GM19372 (cell line): ENCODE measurements at regions not wholly inside any gene's neighbourhood (a gene's known extent, or its start where the extent isn't known, plus 50 kb on each side); places are given as distances from the start of the nearest gene placed in this dataset.
"Not testable (repeated sequence)": the region's sequence is repeated elsewhere in the genome, so short reads cannot be mapped to it uniquely, and the experiment has no call there.

ENCODE experiments used
- ATAC-seq: cut with Tn5 transposase; IDR thresholded peaks from one replicate; pipeline ENCODE4 v1.9.1; 2021; ENCODE audit warnings: mild to moderate bottlenecking, low read depth, moderate library complexity; ENCODE audit not compliant: unreplicated experiment

DNA sequence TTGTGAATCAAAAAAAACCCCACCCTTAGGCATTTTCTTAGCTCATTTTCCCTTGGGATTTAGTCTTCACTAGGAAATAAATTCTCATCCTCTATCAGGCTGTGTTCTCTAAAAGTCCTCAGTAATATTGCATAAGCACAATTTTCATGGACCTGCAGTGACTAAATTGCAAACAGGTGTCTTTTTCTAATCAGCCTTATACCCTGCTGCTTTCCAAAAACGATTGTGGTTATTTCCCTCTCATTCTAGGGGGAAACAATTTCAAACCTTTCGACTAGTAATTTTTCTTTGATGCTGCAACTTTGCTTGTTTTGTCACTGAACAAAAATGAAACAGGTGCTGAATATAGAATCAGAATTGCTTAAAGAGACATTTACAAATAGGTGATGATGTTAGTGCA, 549.9 kb downstream of the PDHA2 start:
- ATAC-seq: no peak

DNA sequence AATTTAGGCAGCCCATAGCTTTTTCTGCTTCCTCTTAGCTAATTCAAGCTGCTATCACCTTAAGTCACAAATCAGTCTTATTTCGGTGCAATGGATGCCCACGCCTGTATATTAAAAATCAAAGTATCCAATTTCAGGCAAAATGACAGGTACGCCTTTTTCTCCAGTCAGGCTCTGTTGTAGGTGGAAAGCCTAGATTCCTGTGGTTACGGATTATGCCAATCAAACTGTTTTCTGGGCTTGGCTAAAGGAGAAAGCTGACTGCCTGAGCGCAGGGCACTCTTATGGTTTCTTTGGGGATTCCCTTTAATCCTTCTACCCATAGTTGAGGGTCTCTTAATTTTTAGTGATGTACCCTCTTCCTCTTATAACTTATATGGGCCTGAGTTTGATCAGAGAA, 550.5 kb downstream of the PDHA2 start:
- no peak for ATAC-seq

DNA sequence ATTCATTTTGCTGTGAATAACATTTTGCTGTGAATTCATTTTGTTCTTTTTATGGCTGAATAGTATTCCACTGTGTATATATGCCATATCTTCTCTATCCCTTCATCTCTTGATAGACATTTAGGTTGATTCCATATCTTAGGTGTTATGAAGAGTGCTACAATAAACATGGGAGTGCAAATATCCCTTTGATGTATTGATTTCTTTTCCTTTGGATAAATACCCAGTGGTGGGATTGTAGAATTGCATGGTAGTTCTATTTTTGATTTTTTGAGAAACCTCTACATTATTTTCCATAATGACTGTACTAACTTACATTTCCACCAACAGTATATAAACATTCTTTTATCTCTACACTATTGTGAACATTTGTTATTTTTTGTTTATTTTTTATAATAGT, 555.9 kb downstream of the PDHA2 start:
- ATAC-seq: no peak

DNA sequence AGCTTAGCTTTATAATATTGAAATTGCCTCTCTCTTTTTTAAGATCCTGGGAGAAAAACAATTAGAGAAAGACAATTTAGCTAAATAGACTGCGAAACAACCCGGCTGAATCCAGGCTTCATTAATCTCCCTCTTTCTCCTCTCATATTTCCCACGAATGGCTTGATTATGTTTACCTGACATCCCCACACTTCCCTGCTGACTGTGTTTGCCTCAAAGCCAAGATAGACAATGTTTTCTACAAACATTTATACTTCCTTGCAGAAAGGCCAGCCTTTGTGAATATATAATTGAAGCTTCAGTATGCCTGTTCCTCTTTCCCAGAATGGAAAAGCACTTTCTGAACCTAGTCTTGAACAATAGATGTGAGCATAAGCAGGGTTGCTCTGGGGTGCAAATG, 566.8 kb downstream of the PDHA2 start:
- ATAC-seq: no peak

DNA sequence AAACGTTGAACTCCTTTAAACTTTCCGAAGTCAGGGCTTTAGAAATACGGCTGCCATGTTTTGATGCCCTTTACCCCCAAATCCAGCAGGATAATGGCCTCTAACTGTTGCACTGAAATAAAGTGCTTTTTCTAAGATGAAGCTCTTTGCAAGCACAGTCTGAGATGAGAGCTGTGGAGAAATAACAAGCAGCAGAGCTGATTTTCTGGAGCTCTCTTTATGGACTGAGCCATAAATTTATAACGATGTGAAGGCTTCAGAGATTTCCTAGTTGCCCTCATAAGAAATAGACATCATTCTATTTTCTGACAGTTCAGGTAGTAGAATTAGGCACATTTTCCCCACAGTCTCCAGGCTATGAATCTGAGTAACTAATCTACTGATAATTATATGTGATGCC, 567.3 kb downstream of the PDHA2 start:
- ATAC-seq: no peak

DNA sequence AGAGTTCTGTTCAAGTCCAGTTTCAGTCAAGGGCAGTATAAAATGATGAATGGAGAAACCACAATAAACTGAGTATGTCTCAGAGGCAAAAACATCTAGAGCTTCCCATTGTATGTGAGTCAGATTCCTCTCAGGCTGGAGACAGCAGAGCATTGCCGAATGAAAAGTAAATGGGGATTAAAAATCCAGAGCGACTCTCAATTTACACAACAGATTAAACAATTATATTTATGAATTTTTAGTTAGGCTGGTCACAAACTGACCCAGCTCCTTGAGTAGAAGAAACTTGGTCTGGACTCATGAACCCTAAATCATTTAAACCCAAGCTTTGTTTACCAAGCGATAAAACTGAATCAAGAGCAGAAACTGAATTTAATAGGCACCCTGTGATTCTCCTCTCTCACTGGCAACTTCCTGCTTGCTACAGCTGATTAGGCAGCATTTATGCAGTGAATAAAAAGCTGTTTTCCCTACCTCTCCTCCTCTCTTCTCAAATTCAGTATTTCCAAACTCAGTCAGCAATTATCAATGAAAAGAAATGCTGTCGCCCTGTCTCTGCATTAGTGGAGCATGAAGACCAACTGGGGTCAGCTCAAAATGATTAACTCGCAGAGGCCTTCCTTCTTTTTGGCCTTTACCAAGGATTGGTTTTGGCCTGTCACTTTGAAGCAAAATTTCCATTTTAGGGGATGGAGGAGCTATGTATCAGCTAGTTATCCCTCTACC, 568.0 kb downstream of the PDHA2 start:
- ATAC-seq: no peak

DNA sequence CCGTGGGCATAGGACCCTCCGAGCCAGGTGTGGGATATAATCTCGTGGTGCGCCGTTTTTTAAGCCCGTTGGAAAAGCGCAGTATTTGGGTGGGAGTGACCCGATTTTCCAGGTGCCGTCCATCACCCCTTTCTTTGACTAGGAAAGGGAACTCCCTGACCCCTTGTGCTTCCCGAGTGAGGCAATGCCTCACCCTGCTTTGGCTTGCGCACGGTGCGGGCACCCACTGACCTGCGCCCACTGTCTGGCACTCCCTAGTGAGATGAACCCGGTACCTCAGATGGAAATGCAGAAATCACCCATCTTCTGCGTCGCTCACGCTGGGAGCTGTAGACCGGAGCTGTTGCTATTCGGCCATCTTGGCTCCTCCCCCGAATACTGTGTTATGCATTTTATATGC, 575.0 kb downstream of the PDHA2 start:
- ATAC-seq: not testable (repeated sequence)

DNA sequence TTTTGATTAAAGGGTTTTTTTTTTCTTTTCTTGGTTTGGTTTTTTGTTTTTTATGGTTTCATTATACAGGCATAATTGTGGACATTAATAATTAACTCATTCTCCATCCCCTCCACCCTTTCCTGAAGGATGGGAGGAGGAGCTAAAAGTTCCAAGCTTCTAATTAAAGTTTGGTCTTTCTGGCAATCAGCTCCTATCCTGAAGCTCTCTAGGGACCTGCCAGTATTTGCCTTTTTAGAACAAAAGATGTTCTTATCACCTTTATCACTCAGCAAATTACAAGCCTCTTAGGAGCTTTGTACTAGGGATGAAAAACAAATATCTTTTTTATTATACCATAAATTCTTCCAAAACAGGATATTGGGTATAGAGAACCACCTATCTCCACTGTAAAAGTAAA, 589.8 kb downstream of the PDHA2 start:
- ATAC-seq: no peak

DNA sequence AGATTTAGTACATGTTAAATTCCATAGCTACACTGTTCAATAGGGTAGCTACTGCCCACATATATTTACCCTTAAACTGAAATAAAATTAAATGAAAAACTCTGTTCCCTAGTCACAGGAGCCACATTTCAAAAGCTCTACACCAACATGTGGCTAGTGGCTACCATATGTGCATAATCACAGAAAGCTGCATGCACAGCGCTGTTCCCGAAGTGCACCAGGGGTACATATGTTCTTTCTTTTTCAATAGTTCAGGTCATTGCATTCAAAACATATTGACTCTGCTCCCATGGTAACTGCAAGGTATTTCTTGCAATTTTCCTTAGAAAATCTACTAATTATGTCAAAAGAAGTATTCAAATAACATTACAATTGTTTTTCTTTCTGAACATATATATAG, 591.2 kb downstream of the PDHA2 start:
- no peak for ATAC-seq

DNA sequence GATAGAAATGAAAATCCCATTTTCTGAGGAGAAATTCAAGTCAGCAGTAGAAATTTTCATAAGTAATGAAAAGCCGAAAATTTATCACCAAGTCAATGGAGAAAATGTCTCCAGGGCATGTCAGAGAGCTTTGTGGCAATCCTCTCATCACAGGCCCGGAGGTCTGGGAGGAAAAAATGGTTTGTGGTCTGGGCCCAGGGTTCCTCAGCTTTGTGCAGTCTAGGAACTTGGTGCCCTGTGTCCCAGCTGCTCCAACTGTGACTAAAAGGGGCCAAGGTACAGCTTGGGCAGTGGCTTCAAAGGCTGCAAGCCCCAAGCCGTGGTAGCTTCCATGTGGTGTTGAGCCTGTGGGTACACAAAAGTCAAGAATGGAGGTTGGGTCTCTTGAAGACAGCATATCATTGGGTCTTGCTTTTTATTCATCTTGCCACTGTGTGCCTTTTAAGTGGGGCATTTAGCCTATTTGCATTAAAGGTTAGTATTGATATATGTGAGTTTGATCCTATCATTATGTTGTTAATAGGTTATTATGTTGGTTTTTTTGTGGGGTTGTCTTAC, 608.5 kb downstream of the PDHA2 start:
- ATAC-seq: no peak

DNA sequence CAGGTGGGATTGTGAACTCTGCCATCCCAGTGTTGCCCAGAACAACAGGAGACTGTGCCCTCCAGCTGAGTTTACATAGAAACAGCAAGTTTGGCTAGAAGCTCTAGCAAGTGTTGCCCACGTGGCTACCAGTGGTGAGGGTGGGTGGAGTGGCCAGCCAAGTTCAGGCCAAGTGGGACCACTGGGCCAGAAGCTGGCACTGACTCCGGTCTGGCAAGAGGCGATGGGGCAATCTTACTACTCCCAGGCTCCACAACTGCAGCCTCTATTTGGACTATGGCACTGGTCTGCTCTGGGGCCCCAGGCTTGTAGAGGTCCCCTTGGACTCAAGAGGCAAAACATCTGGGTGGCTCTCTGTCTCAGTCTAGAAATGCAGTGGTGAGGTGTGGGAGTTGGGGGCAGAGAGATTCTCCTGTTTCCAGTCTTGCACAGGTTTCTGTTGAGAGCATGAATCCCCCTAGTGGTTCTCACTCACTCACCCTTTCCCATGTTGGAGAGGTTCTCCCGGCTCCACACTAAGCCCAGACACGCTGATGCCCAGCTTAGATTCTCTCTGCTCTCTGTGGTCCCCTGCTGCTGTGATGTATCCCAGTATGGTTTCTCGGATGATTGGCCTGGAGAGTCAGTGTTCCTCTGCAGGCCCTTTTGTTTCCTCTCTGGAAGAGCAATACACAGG, 615.3 kb downstream of the PDHA2 start:
- no peak for ATAC-seq

DNA sequence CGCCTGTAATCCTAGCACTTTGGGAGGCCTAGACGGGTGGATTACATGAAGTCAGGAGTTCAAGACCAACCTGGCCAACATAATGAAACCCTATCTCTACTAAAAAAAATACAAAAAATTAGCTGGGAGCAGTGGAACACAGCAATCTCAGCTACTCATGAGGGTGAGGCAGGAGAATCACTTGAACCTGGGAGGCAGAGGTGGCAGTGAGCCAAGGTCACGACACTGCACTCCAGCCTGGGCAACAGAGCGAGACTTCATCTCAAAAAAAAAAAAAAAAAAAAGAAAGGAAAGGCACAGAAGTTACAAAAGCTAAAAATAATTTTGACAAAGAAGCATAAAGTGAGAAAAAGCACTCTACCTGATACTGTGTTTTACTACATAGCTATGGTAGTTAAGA, 618.1 kb downstream of the PDHA2 start:
- ATAC-seq: not testable (repeated sequence)

DNA sequence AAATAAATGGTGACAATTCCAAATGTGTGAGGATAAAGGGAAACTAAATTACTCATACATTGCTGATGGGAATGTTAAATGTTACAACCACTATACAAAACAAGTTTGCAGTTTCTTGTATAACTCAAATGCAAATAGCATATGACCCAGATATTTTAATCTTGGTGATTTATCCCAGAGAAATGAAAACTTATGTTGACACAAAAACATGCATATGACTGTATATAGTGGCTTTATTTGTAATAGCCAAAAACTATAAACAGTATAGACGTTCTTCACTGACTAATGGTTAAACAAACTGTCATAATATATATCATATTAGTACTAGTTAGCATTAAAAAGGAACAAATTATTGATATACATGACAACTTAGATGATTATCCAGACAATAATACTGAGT, 619.2 kb downstream of the PDHA2 start:
- no peak for ATAC-seq

DNA sequence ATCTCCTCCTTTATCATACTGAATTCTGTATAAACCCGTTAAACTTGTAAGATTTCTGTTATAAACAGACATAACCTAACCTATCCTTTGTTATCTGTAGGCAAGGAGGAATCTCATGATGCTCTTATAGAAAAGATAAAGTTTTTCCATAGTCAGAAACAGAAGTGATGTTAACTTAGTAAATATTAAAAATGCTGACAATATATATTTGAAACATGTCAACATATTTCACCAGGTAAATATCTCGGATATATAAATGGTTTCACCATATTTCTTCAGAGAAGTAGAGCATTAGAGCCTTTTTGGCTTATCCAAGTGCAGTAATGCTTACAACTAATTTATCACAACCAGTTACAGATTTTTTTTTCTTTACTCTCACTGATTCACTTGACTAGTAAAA, 625.9 kb downstream of the PDHA2 start:
- no peak for ATAC-seq

DNA sequence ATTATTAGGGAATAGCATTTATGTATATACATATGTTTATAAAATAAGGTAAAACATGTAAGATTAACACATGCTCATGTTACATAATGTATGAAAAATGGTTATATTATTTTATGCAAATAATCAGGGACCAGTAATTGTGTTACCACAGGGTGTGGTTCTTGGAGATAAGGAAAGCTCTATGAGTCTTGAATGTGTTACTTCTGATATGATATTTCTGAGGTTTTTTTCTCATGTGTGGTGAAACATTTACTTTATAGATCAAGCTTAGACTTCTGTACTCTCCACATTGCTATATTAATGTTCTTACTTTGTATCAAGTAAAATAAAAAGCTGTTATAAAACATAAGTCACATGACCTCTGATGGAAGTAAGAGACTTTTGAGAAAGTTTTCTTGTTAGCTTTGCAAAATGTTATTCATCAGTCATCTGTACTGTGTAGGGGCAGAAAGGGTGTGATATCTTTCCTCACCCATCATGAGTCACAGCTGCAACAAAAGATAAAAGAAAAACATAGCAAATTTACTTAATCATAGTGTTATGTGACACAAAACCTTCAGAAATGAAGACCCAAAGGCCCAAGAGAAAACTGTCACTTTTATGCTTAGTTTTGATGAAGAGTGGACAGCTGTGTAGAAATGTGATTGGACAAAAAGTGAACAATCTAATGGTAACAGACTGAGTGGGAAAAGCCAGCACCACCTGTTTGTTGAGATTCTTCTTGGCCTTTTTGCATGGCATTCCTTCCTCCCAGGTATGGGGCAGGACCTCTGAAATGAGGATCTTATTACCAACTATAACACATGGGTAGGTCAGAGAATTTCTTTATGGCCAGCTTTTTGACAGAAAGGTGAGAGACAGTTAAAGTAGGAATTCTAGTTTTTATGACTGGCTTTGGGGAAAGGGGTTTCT, 632.3 kb downstream of the PDHA2 start:
- ATAC-seq: no peak

DNA sequence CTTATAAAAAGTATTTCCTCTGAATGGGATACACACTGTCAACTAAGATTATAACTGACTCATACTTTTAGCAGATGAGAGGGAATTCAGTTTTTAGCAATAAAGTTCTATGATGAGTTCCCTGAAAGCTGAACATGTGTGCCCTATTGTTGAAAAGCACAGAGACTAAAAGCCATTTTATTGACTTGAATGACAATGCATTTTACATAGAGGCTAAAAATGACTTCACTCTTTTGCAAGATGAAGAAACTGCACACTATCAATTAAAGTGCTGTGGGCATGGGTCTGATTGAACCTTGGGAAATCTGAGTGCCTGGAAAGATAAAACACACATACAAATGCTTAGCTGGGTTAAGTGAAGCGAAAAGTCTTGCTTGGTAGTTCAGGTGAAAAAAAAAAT, 633.4 kb downstream of the PDHA2 start:
- no peak for ATAC-seq

DNA sequence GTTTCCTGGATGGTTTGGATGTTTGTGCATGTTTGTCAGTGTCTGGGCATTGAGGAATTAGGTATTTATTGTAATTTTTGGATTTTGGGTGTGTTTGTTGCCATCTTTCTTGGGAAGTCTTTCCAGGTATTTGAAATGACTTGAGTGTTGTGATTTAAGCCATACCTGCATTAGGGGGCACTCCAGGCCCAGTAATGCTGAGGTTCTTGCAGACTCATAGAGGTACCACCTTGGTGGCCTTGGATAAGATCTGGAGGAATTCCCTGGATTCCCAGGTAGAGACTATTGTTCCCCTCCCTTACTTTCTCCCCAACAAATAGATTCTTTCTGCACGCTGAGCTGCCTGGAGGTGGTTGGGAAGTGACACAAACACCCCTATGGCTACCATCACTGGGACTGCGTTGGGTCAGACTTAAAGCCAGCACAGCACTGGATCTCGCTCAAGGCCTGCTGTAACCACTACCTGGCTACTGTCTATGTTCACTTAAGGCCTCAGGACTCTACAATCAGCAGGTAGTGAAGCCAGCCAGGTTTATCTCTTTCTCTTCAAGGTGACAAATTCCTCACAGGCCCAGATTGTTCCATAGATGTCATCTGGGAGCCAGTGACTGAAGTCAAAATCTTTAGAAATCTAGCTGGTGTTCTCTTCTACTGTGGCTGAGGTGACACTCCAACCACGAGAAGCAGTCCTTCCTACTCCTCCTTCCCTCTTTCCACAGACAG, 643.6 kb downstream of the PDHA2 start:
- no peak for ATAC-seq

DNA sequence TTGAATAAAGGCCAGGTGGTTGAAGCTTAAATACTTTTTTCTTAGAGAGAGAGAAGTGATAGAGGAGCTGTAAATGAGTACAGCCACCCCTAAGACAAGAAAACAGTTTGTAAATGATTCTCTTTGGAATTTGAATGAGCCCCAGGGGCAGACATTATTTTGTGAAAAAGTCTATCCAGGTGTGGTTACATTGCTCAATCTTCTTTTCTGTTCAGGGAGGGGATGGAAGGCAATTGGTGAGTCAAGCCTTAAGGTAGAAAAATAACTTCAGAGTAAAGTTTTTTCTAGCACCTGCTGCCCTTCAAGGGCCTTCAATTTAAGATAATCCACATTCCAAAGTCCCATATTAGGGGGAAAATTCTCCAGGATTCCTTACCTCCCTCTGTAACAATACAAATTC, 646.7 kb downstream of the PDHA2 start:
- ATAC-seq: no peak

DNA sequence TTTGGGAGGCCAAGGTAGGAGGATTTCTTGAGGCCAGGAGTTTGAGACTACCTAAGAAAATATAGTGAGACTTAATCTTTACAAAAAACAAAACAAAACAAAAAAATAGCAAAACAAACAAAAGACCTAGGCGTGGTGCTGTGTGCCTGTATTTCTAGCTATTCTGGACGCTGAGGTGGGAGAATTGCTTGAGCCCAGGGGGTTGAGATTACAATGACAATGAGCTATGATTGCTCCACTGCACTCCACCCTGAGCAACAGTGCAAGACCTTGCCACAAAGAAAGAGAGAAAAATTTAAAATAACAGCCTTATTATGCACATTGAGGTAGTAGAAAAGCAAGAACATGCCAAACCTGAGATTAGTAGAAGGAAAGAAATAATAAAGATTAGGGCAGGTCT, 657.7 kb downstream of the PDHA2 start:
- no peak for ATAC-seq

DNA sequence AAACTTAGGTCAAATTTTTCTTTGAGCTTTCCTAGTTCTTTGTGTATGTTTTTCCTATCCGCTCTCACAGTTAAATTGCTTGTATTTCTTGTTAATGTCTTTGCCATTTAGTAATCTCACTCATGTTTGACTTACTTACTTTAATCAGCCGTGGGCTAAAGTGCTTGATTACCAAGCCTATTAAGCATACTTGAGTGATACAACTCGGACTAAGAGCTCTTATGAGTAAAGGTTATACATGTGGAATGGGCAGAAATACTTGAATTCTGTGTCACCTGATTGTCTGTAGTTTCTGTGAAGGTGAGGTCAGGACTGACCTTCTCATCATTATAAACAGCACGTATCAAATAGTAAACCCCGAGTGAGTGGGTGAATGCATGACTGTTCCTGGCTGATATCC, 664.5 kb downstream of the PDHA2 start:
- ATAC-seq: no peak
